H9 (cell line): ENCODE measurements at regions not wholly inside any gene's neighbourhood (a gene's known extent, or its start where the extent isn't known, plus 50 kb on each side); places are given as distances from the start of the nearest gene placed in this dataset.

ENCODE experiments used
- DNase-seq: peaks from one replicate; pipeline ENCODE4 v3.0.0-alpha.2; 2017
- H2AFZ ChIP-seq: one replicate; pipeline ENCODE4 v1.6.1; 2013; ENCODE audit warnings: mild to moderate bottlenecking, low read length, control low read depth, moderate library complexity
- H2AK5ac ChIP-seq: 2 replicates; pipeline ENCODE4 v1.6.1; 2013; ENCODE audit warnings: low read length, control low read depth, mixed read lengths; ENCODE audit not compliant: insufficient read length
- H2BK120ac ChIP-seq: one replicate; pipeline ENCODE4 v1.6.1; 2013; ENCODE audit warnings: low read depth, mild to moderate bottlenecking, low read length, control low read depth, inconsistent platforms; ENCODE audit not compliant: poor library complexity, severe bottlenecking
- H2BK12ac ChIP-seq: 2 replicates; pipeline ENCODE4 v1.6.1; 2013; ENCODE audit warnings: low read length, control low read depth, mixed read lengths, low read depth; ENCODE audit not compliant: insufficient read length
- H2BK15ac ChIP-seq: 2 replicates; pipeline ENCODE4 v1.6.1; 2013; ENCODE audit warnings: low read depth, low read length, control low read depth
- H2BK20ac ChIP-seq: one replicate; pipeline ENCODE4 v1.6.1; 2013; ENCODE audit warnings: low read depth, mild to moderate bottlenecking, low read length, control low read depth, inconsistent platforms; ENCODE audit not compliant: poor library complexity, severe bottlenecking
- H2BK5ac ChIP-seq: 2 replicates; pipeline ENCODE4 v1.6.1; 2013; ENCODE audit warnings: low read length, control low read depth, mixed read lengths; ENCODE audit not compliant: insufficient read length
- H3K14ac ChIP-seq: 2 replicates; pipeline ENCODE4 v1.6.1; 2013; ENCODE audit warnings: low read length, control low read depth; ENCODE audit not compliant: insufficient read depth
- H3K18ac ChIP-seq: 2 replicates; pipeline ENCODE4 v1.6.1; 2013; ENCODE audit warnings: low read depth, mild to moderate bottlenecking, mixed read lengths, low read length, control low read depth; ENCODE audit not compliant: insufficient read length
- H3K23ac ChIP-seq: 2 replicates; pipeline ENCODE4 v1.6.1; 2013; ENCODE audit warnings: low read length, control low read depth, mixed read lengths, low read depth; ENCODE audit not compliant: insufficient read length
- H3K23me2 ChIP-seq: 2 replicates; pipeline ENCODE4 v1.6.1; 2013; ENCODE audit warnings: low read depth, mild to moderate bottlenecking, mixed read lengths, low read length, control low read depth; ENCODE audit not compliant: insufficient read length, poor library complexity, severe bottlenecking
- H3K27ac ChIP-seq: 2 replicates; pipeline ENCODE4 v1.5.1; 2013; ENCODE audit warnings: low read length, control low read depth, mixed read lengths, low read depth; ENCODE audit not compliant: insufficient read length
- H3K27me3 ChIP-seq: 2 replicates; pipeline ENCODE4 v1.6.1; 2013; ENCODE audit warnings: low read length, control low read depth, inconsistent platforms; ENCODE audit not compliant: insufficient read depth
- H3K4ac ChIP-seq: 2 replicates; pipeline ENCODE4 v1.6.1; 2013; ENCODE audit warnings: low read depth, mild to moderate bottlenecking, control low read depth, inconsistent platforms, low read length, moderate library complexity
- H3K4me1 ChIP-seq: 2 replicates; pipeline ENCODE4 v1.6.1; 2013; ENCODE audit warnings: low read length, control low read depth, inconsistent platforms; ENCODE audit not compliant: insufficient read depth
- H3K4me2 ChIP-seq: 2 replicates; pipeline ENCODE4 v1.6.1; 2013; ENCODE audit warnings: low read length, control low read depth, mixed read lengths; ENCODE audit not compliant: insufficient read length, insufficient read depth
- H3K56ac ChIP-seq: 2 replicates; pipeline ENCODE4 v1.6.1; 2013; ENCODE audit warnings: low read depth, mild to moderate bottlenecking, mixed read lengths, low read length, control low read depth; ENCODE audit not compliant: insufficient read length
- H3K79me1 ChIP-seq: 2 replicates; pipeline ENCODE4 v1.6.1; 2013; ENCODE audit warnings: low read depth, mild to moderate bottlenecking, moderate library complexity, low read length, control low read depth, inconsistent platforms; ENCODE audit not compliant: insufficient read depth, poor library complexity, severe bottlenecking
- H3K79me2 ChIP-seq: 2 replicates; pipeline ENCODE4 v1.6.1; 2013; ENCODE audit warnings: low read length, control low read depth, inconsistent platforms; ENCODE audit not compliant: insufficient read depth
- H3K9ac ChIP-seq: 2 replicates; pipeline ENCODE4 v1.6.1; 2013; ENCODE audit warnings: low read length, control low read depth, mixed read lengths; ENCODE audit not compliant: insufficient read length; ENCODE audit errors: extremely low read depth
- H3K9me3 ChIP-seq: one replicate; pipeline ENCODE4 v1.6.1; 2013; ENCODE audit warnings: low read depth, low read length, inconsistent platforms; ENCODE audit not compliant: control insufficient read depth
- H3T11ph ChIP-seq: one replicate; pipeline ENCODE4 v1.6.1; 2013; ENCODE audit warnings: mild to moderate bottlenecking, low read length, control low read depth, inconsistent platforms
- H4K20me1 ChIP-seq: one replicate; pipeline ENCODE4 v1.6.1; 2013; ENCODE audit not compliant: control insufficient read depth, insufficient read length, insufficient read depth
- H4K5ac ChIP-seq: 2 replicates; pipeline ENCODE4 v1.6.1; 2013; ENCODE audit warnings: low read depth, mild to moderate bottlenecking, mixed read lengths, low read length, control low read depth; ENCODE audit not compliant: insufficient read length
- H4K8ac ChIP-seq: replicated peaks from 2 replicates; pipeline ENCODE4 v1.6.1; 2013; ENCODE audit warnings: low read length, control low read depth, mixed read lengths, low read depth; ENCODE audit not compliant: insufficient read length
- H4K91ac ChIP-seq: 2 replicates; pipeline ENCODE4 v1.6.1; 2013; ENCODE audit warnings: low read depth, mild to moderate bottlenecking, moderate library complexity, mixed read lengths, low read length, control low read depth; ENCODE audit not compliant: insufficient read length
- H3K27ac Mint-ChIP-seq, 3 experiments: 2 replicates in 2 of 3; 3 replicates in 1 of 3; pipeline ENCODE4 v1.8.0; 2020 to 2021; ENCODE audit warnings: mixed read lengths in 3 of 3, mild to moderate bottlenecking in 1 of 3, moderate library complexity in 1 of 3
- H3K27me3 Mint-ChIP-seq: 2 replicates; pipeline ENCODE4 v1.8.0; 2021; ENCODE audit warnings: low read depth, mild to moderate bottlenecking, moderate library complexity, mixed read lengths
- H3K36me3 Mint-ChIP-seq, 3 experiments: 2 replicates in 2 of 3; 3 replicates in 1 of 3; pipeline ENCODE4 v1.8.0; 2020 to 2021; ENCODE audit warnings: low read depth in 3 of 3, mixed read lengths in 3 of 3; ENCODE audit not compliant: insufficient read depth in 1 of 3
- H3K4me1 Mint-ChIP-seq, 2 experiments: 2 replicates each; pipeline ENCODE4 v1.8.0; 2020; ENCODE audit warnings: mixed read lengths in 2 of 2
- H3K4me3 Mint-ChIP-seq, 2 experiments: 2 replicates in 1 of 2; 3 replicates in 1 of 2; pipeline ENCODE4 v1.8.0; 2020 to 2021; ENCODE audit warnings: mild to moderate bottlenecking in 2 of 2, mixed read lengths in 2 of 2, moderate library complexity in 1 of 2
- H3K9me3 Mint-ChIP-seq, 2 experiments: 2 replicates in 1 of 2; 3 replicates in 1 of 2; pipeline ENCODE4 v1.8.0; 2020; ENCODE audit warnings: mild to moderate bottlenecking in 2 of 2, mixed read lengths in 2 of 2, moderate library complexity in 1 of 2
- CTCF ChIP-seq: fragments of 200-600 bp; sonication (generic); conservative IDR thresholded peaks from 3 replicates; pipeline ENCODE4 v1.8.0; 2021; ENCODE audit warnings: antibody characterized with exemption, mild to moderate bottlenecking
- WGBS: extraction: QIAGEN DNeasy Blood & Tissue Kit; methylation state at CpG from one replicate; pipeline ENCODE4 v1.1.7; 2013; ENCODE audit warnings: missing lambda C conversion rate, low lambda C conversion rate, mixed read lengths; ENCODE audit not compliant: insufficient read length; ENCODE audit errors: extremely low coverage; 5-methylcytosine and 5-hydroxymethylcytosine counted together

GRCh38 chr1:94350350-94350924 lies 67.8 kb upstream of the ABCD3 start:
- Histone ChIP-seq H3K14ac (no peak overlapping the region), H3K9ac (no peak overlapping the region), H3K23me2 (no peaks in the 10 kb centered on the region), H4K91ac (no peak overlapping the region), H2BK120ac (no peak overlapping the region), H3K79me2 (no peaks in the 10 kb centered on the region), H3K4ac (no peak overlapping the region), H2BK15ac (no peak overlapping the region), H2AK5ac (no peak overlapping the region), H2BK5ac (no peak overlapping the region), H4K20me1 (no peaks in the 10 kb centered on the region), H3K56ac (no peak overlapping the region), H3K23ac (no peak overlapping the region), H3T11ph (no peak overlapping the region), H3K4me1 (no peaks in the 10 kb centered on the region), H4K5ac (no peak overlapping the region), H4K8ac (no peak overlapping the region), H3K79me1 (no peaks in the 10 kb centered on the region), H3K4me2 (no peak overlapping the region), H3K18ac (no peak overlapping the region), H2BK12ac (no peak overlapping the region), H3K27me3 (no peaks in the 10 kb centered on the region), H3K27ac (no peak overlapping the region), H2AFZ (no peak overlapping the region), H2BK20ac (no peak overlapping the region), H3K9me3 (no peaks in the 10 kb centered on the region)
- Mint-ChIP-seq H3K27ac (no peak overlapping the region), H3K4me3 (no peak overlapping the region), H3K27me3 (peaks cover 22% of the 10 kb centered on the region), H3K4me1 (peaks cover 0 to 1% of the 10 kb centered on the region in 2 experiments; a peak in 1 of 4 replicates), H3K9me3 (no peaks in the 10 kb centered on the region), H3K36me3 (no peaks in the 10 kb centered on the region)
- no peak for DNase-seq
- WGBS: no CpG with 5 or more reads among the region's 1 CpG
- TF ChIP-seq CTCF: no peak
